GM10248 (cell line): ENCODE measurements at regions not wholly inside any gene's neighbourhood (a gene's known extent, or its start where the extent isn't known, plus 50 kb on each side); places are given as distances from the start of the nearest gene placed in this dataset.

Experiments used
- CTCF ChIA-PET: fragments of 300-600 bp; sonication (Branson Sonifier 250); formaldehyde crosslinking; extraction: SDS; loops from one replicate; lab custom pipeline; 2021; ENCODE audit warnings: antibody characterized with exemption; lab: Yijun Ruan, JAX
- POLR2A ChIA-PET: fragments of 350-650 bp; sonication (Branson Sonifier 250); formaldehyde crosslinking; extraction: SDS; loops from one replicate; lab custom pipeline; 2020; ENCODE audit warnings: antibody characterized with exemption; lab: Yijun Ruan, JAX
- DNase-seq: peaks from one replicate; pipeline ENCODE4 v3.0.0; 2012; ENCODE audit errors: extremely low spot score
- TF ChIP-seq, protein P1 (sequence below): IDR thresholded peaks from 2 replicates; pipeline ENCODE4 v1.5.1; 2012; ENCODE audit warnings: mild to moderate bottlenecking, low read depth; ENCODE audit errors: extremely low read depth, missing control alignments, control extremely low read depth

DNA sequence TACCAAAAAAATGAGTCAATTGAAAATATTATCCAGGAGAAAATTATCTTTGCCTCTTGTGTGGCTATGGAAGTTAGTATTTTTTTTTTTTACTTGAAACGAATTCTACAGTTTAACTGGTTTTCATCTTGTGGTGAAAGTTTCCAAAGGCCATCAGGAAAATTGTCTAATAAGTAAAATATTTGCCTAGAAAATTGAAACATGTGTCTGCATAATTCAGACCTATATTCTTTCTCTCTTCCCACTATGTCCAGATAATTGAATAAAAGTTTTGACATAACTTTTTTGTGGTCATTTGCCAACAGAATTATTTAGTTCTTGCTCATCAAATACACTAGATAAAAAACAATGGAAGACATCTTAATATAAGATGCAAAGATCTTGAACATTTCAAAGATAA lies 321.5 kb upstream of the RPS23 start:
- DNase-seq = no peak
- CTCF ChIA-PET = no interaction called here
- TF ChIP-seq, protein P1, sequence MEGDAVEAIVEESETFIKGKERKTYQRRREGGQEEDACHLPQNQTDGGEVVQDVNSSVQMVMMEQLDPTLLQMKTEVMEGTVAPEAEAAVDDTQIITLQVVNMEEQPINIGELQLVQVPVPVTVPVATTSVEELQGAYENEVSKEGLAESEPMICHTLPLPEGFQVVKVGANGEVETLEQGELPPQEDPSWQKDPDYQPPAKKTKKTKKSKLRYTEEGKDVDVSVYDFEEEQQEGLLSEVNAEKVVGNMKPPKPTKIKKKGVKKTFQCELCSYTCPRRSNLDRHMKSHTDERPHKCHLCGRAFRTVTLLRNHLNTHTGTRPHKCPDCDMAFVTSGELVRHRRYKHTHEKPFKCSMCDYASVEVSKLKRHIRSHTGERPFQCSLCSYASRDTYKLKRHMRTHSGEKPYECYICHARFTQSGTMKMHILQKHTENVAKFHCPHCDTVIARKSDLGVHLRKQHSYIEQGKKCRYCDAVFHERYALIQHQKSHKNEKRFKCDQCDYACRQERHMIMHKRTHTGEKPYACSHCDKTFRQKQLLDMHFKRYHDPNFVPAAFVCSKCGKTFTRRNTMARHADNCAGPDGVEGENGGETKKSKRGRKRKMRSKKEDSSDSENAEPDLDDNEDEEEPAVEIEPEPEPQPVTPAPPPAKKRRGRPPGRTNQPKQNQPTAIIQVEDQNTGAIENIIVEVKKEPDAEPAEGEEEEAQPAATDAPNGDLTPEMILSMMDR = no peak
- POLR2A ChIA-PET = no interaction called here

DNA sequence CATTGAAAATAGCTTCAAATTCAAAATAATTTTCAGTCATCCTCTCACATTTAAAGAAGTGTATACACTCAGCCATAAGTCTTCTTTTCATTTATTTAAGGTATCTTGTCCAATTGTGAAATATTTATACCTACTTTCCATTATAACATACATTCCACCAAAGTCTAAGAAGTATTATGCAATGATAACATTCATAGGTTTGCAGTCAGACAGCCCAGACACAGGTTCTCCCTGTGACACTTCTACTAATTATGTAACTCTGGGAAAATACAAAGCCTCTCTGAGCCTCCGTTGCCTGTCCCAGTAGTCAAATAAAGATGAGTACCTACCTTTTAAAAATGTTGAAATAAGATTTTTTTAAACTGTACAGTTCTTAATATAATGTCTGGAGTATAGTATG lies 320.9 kb upstream of the RPS23 start:
- CTCF ChIA-PET = interaction anchor here (1.1 to 1.3 kb wide), 2 partner anchors 14 to 964 kb away, joined by 3 read pairs; no protein-coding TSS in a partner anchor

DNA sequence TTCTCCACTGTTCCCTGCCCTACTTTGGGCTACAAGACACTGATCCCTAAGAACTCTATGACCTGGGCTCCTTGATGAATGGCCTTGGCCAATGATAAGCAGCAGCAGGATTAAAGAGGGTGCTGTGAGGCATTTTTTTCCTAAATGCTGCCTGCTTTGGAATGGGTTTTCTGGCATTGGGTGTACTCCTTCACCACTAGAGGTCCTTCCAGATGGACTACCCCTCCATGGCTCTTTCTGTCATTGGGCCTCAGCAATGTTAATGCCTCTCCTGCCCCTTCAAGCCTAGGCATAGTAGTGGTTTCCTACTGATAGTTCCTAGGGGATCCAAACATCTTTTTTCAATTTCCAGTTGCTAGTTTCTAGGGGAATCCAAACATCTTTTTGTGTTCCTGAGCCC lies 319.3 kb upstream of the RPS23 start:
- CTCF ChIA-PET = interaction anchor here (1.3 kb wide), 1 partner anchor 11 kb away, joined by 4 read pairs; no protein-coding TSS in a partner anchor
- POLR2A ChIA-PET = no interaction called here
- TF ChIP-seq, protein P1 = no peak
- no peak for DNase-seq

More for the DNA sequence above, 320.9 kb upstream of the RPS23 start:
- no peak for DNase-seq
- TF ChIP-seq, protein P1 = no peak
- POLR2A ChIA-PET = no interaction called here

DNA sequence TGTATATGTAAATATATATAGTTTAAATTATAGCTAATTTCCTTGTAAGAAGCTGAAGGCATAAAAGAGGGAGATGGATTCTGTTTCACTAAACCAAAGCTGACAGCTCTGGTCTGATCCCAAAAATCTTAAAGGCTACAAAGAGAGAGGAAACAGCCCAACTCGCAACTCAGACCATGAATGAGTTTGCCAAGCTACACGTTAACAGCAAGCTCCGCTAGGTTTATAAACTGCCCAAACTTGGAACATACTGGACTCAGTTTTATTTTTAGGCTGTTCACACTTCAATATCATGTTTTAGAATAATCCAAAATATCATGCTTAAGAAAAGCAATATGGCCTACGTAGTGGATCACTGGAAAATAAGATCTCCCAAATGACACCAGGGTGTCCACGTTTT lies 318.3 kb upstream of the RPS23 start:
- POLR2A ChIA-PET = no interaction called here
- CTCF ChIA-PET = interaction anchor here (0.8 to 1.3 kb wide), 2 partner anchors 10 to 52 kb away, joined by 3 to 4 read pairs; no protein-coding TSS in a partner anchor

DNA sequence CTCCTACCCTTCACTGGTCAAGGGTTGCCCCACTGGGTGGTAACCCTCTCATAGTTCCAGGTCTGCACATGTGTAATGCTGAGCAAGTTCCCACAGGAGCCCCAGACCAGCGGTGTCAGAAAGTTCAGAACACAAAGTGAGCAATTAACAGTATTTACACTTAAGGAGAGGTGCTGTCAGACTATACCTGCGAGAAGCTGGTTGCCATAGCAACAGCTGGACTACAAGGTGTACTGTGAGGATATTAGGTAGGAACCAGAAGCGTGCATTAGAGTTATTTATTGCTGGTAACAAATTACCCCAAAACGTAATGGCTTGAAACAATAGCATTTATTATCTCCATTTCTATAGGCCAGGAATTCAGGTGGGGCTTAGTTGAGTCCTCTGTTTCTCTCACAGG lies 317.0 kb upstream of the RPS23 start:
- CTCF ChIA-PET = interaction anchor here (1.4 kb wide), 1 partner anchor 22 kb away, joined by 3 read pairs; no protein-coding TSS in a partner anchor
- POLR2A ChIA-PET = no interaction called here
- TF ChIP-seq, protein P1 = no peak
- no peak for DNase-seq

More for the DNA sequence above, 318.3 kb upstream of the RPS23 start:
- TF ChIP-seq, protein P1 = no peak
- DNase-seq = no peak

DNA sequence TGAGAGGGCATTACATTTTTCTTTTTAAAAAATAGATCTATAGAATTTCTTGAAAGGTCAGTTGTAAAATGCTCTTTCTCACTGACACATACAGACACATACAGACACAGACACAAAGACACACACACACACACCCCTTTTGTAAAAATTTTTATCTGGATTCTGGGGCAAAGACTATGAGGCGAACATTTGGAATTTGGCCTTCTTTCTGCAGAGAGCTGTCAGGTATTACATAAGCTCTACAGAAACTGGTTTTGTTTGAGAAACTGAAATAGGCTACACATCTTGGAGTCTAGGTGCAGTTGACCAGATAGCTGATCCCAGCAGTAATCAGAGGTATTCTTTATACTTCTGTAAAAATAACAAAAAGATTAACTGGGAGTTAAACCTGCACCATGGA lies 315.9 kb upstream of the RPS23 start:
- TF ChIP-seq, protein P1 = no peak
- CTCF ChIA-PET = interaction anchor here (1.0 to 1.4 kb wide), 2 partner anchors 9 to 21 kb away, joined by 3 to 5 read pairs; no protein-coding TSS in a partner anchor
- no peak for DNase-seq
- POLR2A ChIA-PET = no interaction called here
